Fibroblast of pulmonary artery (primary cell): ENCODE measurements at regions not wholly inside any gene's neighbourhood (a gene's known extent, or its start where the extent isn't known, plus 50 kb on each side); places are given as distances from the start of the nearest gene placed in this dataset.

Source experiments
- DNase-seq: peaks from one replicate; pipeline ENCODE4 v3.0.0-alpha.2; 2010; ENCODE audit warnings: low read depth
- H3K4me3 ChIP-seq: replicated peaks from 2 replicates; pipeline ENCODE4 v1.5.1; 2011; ENCODE audit warnings: low read depth, mild to moderate bottlenecking, control low read depth, low read length, moderate library complexity
- TF ChIP-seq, protein P1 (sequence below): IDR thresholded peaks from 2 replicates; pipeline ENCODE4 v1.5.1; 2011; ENCODE audit warnings: mild to moderate bottlenecking, control low read depth, low read length, inconsistent platforms; ENCODE audit errors: missing control alignments

DNA sequence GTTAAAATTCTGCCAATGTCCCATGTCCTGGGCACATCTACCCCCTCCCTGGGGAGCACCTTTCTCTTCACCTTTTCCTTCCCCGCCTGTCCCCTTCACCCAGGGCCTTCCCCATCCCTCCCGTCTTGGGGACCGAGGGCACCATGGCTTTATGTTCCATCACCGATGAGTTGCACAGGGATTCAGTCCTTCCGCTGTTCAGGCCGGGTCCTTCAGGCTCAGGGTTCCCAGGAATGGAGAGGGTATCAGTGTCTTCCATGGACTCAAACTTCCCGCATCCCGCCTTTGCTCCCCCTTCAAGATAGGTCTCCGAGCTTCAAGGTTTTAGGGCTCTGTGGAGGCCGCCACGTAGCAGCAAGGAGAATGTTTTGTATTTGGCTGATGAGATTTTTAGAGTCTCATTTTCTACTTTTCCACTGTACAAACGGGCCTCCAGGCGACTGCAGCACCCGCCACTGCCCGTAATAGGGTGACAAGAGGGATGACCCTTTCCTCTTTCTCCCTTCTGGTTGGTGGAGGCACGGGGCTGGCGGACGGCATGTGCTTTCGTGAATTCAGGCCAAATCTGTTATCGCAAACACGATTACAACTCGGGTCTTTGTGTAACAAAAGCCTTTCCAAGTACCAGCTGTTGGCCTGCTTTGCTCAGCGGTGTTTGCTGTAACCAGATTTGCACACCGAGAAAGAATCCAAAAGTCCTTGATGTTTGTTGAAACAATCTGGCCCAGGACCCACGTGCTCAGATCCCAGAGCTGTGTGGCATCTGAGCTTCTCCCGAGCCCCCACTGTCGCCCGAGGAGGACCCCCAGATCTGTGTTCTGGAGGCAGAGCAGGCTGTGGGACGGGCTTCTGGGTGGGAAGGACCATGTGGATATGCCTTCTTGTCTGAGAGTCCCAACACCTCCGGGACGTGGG, 236.3 kb downstream of the SEC14L1 start:
- TF ChIP-seq, protein P1, sequence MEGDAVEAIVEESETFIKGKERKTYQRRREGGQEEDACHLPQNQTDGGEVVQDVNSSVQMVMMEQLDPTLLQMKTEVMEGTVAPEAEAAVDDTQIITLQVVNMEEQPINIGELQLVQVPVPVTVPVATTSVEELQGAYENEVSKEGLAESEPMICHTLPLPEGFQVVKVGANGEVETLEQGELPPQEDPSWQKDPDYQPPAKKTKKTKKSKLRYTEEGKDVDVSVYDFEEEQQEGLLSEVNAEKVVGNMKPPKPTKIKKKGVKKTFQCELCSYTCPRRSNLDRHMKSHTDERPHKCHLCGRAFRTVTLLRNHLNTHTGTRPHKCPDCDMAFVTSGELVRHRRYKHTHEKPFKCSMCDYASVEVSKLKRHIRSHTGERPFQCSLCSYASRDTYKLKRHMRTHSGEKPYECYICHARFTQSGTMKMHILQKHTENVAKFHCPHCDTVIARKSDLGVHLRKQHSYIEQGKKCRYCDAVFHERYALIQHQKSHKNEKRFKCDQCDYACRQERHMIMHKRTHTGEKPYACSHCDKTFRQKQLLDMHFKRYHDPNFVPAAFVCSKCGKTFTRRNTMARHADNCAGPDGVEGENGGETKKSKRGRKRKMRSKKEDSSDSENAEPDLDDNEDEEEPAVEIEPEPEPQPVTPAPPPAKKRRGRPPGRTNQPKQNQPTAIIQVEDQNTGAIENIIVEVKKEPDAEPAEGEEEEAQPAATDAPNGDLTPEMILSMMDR: no peak
- DNase-seq: peak; percentile 88
- H3K4me3 ChIP-seq: peak overlapping the region; percentile 82

DNA sequence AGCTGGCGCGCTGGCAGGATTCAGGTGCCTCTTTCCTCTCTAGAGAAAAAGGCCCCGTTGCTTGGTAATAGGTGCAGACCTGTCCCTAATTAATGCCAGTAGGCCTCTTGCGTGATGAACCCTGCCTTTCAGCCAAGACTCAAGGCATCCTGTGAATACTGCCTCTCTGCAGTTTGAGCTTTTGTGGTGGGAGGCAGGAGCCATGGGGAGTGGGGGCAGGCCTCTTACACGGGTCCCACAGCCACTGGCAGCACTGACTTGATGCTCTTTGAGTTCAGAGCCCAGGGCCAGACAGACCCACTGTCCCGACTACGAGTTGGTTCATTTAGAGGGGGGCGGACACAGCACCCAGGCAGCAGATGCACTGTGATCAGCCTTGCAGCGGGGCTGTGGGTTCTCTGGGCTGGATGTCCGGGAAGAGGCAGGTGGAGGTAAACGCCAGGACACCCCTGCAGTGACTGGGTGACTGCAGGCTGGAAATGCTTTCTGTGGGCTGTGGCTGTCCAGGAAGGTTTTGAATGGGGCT, 237.0 kb downstream of the SEC14L1 start:
- no peak overlapping the region for H3K4me3 ChIP-seq
- no peak for DNase-seq
- TF ChIP-seq, protein P1: no peak

DNA sequence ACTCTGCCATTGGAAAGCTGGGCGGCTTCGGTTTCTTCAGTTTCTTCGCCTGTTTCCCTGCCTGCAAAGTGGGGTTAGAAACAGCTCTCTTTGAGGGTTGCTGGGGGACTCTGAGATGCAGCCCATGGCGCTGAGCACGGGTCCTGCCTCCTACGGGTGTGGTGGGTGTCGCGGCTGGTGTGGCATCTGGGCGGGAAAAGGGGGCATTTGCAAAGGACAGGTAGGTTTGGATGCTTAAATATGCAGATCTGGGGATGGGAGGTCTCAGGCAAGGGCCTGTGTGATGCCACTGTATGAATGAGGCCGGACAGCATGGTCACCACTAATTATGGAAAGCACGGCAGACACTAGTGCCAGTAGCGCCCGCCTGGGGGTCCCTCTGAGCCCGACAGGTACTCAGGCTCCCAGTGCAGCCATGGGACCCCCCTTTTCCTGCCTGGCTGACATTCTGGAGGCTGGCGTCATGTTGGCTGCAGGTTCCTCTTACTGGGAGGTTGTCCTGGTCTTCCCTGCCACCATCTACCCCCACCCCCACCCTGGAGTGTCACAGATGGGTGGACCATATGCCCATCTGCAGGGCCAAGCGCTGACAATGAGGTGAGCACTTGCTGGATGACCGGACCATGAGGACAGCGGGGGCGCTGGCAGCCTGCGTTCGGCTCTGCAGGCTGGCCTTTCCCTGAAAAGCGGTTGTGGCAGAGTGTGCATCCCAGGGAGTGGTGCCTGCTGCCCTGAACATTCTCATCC, 237.7 kb downstream of the SEC14L1 start:
- H3K4me3 ChIP-seq: no peak overlapping the region
- TF ChIP-seq, protein P1: no peak
- DNase-seq: no peak

DNA sequence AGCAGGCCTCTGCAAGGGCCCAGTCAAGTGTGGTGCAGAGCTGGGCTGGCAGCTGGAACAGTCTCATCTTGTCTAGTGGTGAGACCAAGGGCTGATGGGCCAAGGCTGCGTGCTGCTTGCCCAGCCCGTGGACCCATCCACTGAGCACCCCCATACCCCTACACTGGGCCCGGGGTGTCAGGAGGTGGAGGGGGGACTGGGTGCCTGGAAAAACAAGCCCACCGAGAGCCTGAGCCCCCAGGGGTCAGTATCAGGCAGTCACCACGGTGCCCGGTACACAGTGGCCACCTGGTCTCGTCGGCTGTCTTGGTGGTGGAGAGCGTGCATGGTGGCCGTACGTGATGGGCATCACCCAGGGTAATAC, 238.3 kb downstream of the SEC14L1 start:
- no peak for DNase-seq
- TF ChIP-seq, protein P1: no peak
- H3K4me3 ChIP-seq: no peak overlapping the region

DNA sequence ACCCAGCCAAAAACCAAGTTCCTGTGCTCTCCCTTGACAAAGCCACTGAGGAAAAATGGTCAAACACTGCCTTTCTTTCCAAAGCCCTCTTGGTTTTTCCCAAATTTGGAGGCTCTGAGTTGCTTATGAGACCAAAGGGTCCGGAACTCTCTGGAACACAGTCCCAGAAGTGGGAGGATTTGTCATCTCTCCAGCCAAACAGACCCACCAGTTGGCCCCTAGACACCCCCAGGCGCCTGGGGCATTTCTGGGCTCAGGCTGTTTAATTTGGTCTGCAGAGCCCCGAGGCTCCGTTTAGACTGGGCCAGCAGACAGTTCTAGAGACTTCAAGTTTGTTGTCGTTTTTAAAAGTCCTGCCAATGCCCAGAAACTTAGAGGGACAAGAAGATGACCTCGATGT, 239.1 kb downstream of the SEC14L1 start:
- DNase-seq: no peak
- no peak overlapping the region for H3K4me3 ChIP-seq
- TF ChIP-seq, protein P1: no peak

DNA sequence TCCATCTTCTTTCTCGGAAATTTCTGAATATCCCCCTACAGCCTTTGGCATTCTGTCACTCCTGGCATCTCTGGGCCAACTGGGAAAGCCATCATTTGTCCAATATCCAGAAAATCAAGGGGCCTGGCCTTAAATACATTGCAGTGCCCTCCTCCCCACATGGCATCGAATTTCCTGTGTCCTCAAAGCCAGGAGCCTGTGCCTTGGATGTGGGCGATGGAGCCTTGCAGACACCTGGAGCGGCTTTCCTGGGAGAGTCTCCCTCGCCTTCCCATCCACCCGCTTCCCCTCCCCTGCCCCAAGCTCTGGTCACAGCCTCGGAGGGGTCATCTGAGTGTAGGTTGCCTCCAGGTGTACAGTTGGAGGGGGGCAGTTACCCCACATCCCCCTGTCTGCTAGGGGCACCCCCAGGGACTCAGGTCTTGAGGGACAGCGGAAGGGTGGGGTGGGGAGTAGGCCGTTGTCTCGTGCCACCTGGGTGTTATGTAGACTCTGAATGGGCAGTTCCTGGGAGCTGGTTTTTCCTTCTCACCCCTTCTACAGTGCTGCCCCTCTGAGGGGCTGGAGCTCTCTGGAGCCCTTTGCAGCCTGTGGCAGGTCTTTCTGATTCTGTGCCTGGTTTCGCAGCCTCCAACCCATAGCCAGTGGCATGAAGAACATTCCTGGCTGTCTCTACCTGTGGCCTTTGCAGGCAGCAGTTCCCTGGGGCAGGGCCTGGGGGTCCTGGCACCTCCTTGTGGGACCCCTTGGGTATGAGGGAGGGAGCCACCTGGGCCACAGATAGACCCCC, 239.8 kb downstream of the SEC14L1 start:
- H3K4me3 ChIP-seq: no peak overlapping the region
- no peak for DNase-seq
- TF ChIP-seq, protein P1: no peak
